Large intestine (tissue), 3 donors: ENCODE measurements at regions not wholly inside any gene's neighbourhood (a gene's known extent, or its start where the extent isn't known, plus 50 kb on each side); places are given as distances from the start of the nearest gene placed in this dataset.

Experiments used
- DNase-seq, 2 donors: peaks; one replicate each; pipeline versions ENCODE4 v3.0.0 to v3.0.0-alpha.2; 2013
- H3K27ac ChIP-seq: one replicate; pipeline ENCODE4 v1.5.1; 2013; ENCODE audit warnings: low read length
- H3K27me3 ChIP-seq: 2 replicates; pipeline ENCODE4 v1.6.1; 2013; ENCODE audit warnings: low read length; ENCODE audit not compliant: control insufficient read depth, insufficient read depth
- H3K36me3 ChIP-seq: 2 replicates; pipeline ENCODE4 v1.6.1; 2013; ENCODE audit warnings: low read length; ENCODE audit not compliant: control insufficient read depth, insufficient read depth
- H3K4me1 ChIP-seq: one replicate; pipeline ENCODE4 v1.6.1; 2013; ENCODE audit warnings: low read length; ENCODE audit not compliant: control insufficient read depth, insufficient read depth
- H3K4me3 ChIP-seq: one replicate; pipeline ENCODE4 v1.5.1; 2013; ENCODE audit warnings: low read length
- H3K9me3 ChIP-seq: one replicate; pipeline ENCODE4 v1.6.1; 2013; ENCODE audit warnings: mild to moderate bottlenecking, low read depth, low read length, moderate library complexity; ENCODE audit not compliant: control insufficient read depth
- WGBS: methylation state at CpG from one replicate; pipeline ENCODE4 v1.1.5; 2013; ENCODE audit warnings: low lambda C conversion rate; ENCODE audit not compliant: insufficient coverage; 5-methylcytosine and 5-hydroxymethylcytosine counted together

GRCh38 chr13:47146136-47146535 is 249.3 kb upstream of the HTR2A start:
- no peaks in the 10 kb centered on the region for H3K27me3 ChIP-seq
- no peak overlapping the region for H3K27ac ChIP-seq
- no peaks in the 10 kb centered on the region for H3K9me3 ChIP-seq
- H3K4me1 ChIP-seq = no peaks in the 10 kb centered on the region
- H3K4me3 ChIP-seq = no peak overlapping the region
- H3K36me3 ChIP-seq = no peaks in the 10 kb centered on the region
- no peak for DNase-seq

GRCh38 chr13:47144782-47145181 is 247.9 kb upstream of the HTR2A start:
- no CpG with 5 or more reads among the region's 1 CpG for WGBS
- Histone ChIP-seq H3K36me3 (no peaks in the 10 kb centered on the region), H3K4me3 (no peak overlapping the region), H3K27me3 (no peaks in the 10 kb centered on the region), H3K27ac (no peak overlapping the region), H3K4me1 (no peaks in the 10 kb centered on the region), H3K9me3 (no peaks in the 10 kb centered on the region)
- DNase-seq = no peak

DNA sequence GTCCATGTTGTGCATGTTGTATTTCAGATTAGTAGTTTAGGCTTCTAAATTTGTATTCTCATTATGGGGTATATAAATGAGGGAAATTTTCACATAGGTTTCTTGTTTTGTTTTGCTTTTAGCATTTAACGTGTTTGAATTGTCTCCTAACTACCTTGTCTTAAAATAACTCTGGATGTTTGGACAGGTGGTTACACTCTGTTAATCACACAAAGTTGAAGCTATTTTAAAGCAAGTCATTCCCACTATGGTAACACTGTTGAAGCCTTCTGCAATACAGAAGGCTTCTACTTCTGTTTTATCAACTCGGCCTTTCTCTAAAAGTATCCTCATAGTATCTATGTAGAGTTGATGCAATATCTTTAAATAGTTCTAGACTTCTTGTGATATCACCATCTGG is 245.3 kb upstream of the HTR2A start:
- Histone ChIP-seq H3K36me3 (no peaks in the 10 kb centered on the region), H3K27ac (no peak overlapping the region), H3K4me3 (no peak overlapping the region), H3K9me3 (no peaks in the 10 kb centered on the region), H3K27me3 (no peaks in the 10 kb centered on the region), H3K4me1 (no peaks in the 10 kb centered on the region)
- 75% methylated on average over 1 of the region's 2 CpGs for WGBS
- DNase-seq = no peak

- no CpG with 5 or more reads among the region's 2 CpGs for WGBS
- no peak overlapping the region for H3K4me3 ChIP-seq
- H3K27ac ChIP-seq = no peak overlapping the region
- H3K9me3 ChIP-seq = no peaks in the 10 kb centered on the region
- no peak for DNase-seq
- no peaks in the 10 kb centered on the region for H3K36me3 ChIP-seq
- H3K27me3 ChIP-seq = no peaks in the 10 kb centered on the region
- H3K4me1 ChIP-seq = no peaks in the 10 kb centered on the region
Observed at GRCh38 chr13:47139519-47139918, 242.7 kb upstream of the HTR2A start.

DNA sequence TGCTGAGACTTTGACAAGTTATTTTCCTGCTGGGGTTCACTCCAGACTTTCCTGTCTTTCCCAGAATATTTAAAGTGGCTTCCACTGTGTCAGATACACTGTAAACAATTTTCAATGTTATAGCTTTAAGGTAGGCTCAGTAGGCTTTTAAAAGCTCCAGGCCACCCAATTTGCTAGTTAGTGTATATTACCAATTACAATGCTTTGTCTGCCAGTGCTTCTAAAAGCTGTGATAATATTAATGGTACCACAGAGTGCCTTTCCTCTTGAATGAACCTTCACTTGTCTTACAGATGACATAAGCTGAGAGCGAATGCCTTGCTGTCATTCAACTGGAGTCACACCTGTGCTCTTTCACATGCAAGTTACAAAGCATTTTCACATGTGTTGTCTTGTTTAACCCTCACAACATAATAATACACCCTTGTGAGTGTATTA is 239.7 kb upstream of the HTR2A start:
- no peaks in the 10 kb centered on the region for H3K4me1 ChIP-seq
- no peaks in the 10 kb centered on the region for H3K27me3 ChIP-seq
- H3K4me3 ChIP-seq = no peak overlapping the region
- no peak overlapping the region for H3K27ac ChIP-seq
- no peaks in the 10 kb centered on the region for H3K36me3 ChIP-seq
- WGBS = no CpG with 5 or more reads among the region's 1 CpG
- no peak for DNase-seq
- H3K9me3 ChIP-seq = no peaks in the 10 kb centered on the region

DNA sequence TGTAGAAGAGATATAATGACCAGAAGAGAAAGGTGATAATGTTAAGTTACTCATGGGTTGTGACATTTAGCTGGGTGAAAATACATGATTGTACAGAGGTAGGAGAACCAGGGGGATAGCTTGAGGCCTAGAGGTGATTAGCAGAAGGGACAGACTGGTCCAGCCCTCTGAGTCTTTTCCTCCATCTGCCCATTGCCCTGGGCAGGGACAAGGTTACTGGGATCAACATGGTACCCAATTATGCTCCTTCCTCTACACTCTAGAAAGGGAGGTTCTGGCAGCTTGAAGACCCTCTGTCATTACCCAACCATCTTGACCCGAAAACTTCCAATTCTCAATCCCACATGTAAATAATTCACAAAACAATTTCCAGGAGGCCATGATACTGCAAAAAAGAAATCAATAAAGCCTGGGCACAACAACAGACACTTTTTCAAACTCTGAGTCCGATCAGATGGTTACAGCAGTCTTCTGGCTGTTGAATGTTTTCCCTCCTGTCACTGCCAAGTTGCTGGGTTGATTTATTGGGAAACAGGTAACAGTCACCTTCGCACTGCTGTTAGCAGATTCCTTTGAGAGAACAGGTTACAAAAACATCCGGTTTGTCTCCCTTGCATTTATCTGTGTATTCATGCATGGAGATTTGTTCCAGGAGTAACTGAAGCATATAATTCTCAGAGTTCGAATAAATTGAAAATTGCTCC is 239.1 kb upstream of the HTR2A start:
- no CpG with 5 or more reads among the region's 5 CpGs for WGBS

DNA sequence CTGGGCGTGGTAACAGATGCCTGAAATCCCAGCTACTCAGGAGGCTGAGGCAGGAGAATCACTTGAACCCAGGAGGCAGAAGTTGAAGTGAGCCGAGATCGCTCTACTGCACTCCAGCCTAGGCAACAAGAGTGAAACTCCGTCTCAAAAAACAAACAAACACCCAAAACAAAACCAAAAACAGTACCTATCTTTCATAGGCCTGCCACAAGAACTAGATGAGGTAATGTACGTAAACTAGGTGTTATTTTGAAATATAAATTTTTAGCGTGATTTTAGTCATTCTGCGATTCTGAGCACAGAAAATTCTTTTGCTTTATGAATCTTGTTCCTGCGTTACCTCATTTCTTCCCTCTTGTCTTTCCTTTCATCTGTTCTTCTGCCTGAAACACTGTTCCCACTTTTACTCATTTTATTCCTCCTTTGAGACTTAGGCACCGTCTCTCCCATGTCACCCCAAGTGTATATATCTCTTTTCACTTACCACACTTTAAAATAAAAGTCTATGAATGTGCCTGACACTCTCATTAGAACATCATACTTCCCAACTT is 238.2 kb upstream of the HTR2A start:
- DNase-seq = no peak
- Histone ChIP-seq H3K4me3 (no peak overlapping the region), H3K4me1 (no peaks in the 10 kb centered on the region), H3K9me3 (no peaks in the 10 kb centered on the region), H3K36me3 (no peaks in the 10 kb centered on the region), H3K27ac (no peak overlapping the region), H3K27me3 (no peaks in the 10 kb centered on the region)
- WGBS = 98% methylated on average over 5 of the region's 9 CpGs

More for the DNA sequence above, 239.1 kb upstream of the HTR2A start:
- Histone ChIP-seq H3K27ac (no peak overlapping the region), H3K27me3 (no peaks in the 10 kb centered on the region), H3K9me3 (no peaks in the 10 kb centered on the region), H3K36me3 (no peaks in the 10 kb centered on the region), H3K4me1 (no peaks in the 10 kb centered on the region), H3K4me3 (no peak overlapping the region)
- DNase-seq = no peak

DNA sequence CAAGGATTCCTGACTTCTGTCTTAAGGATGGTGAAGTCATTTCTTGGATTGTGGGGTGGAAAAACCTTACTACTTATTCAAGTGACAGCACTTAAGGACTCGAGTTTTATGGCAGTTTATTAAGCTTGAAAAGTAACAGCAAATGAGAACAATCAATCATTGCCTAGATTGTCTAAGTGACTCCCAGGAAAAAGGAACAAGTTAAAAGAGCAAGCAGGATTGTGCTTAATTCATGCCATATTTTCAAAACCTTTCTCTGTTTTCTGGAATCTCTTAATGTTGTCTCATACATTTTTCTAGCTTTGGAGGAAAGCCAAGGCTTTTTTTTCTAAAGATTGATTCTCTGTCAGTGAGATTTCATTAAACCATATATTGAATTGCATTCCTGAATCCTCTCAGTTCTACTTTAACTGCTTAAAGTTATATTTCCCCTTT is 236.2 kb upstream of the HTR2A start:
- H3K9me3 ChIP-seq = no peaks in the 10 kb centered on the region
- no peak overlapping the region for H3K27ac ChIP-seq
- H3K4me1 ChIP-seq = no peaks in the 10 kb centered on the region
- no peak for DNase-seq
- no peak overlapping the region for H3K4me3 ChIP-seq
- no peaks in the 10 kb centered on the region for H3K36me3 ChIP-seq
- no CpG with 5 or more reads among the region's 1 CpG for WGBS
- H3K27me3 ChIP-seq = no peaks in the 10 kb centered on the region

GRCh38 chr13:47129461-47129860 is 232.6 kb upstream of the HTR2A start:
- Histone ChIP-seq H3K36me3 (no peaks in the 10 kb centered on the region), H3K4me1 (no peaks in the 10 kb centered on the region), H3K4me3 (no peak overlapping the region), H3K27ac (no peak overlapping the region), H3K9me3 (no peaks in the 10 kb centered on the region), H3K27me3 (no peaks in the 10 kb centered on the region)
- no peak for DNase-seq
- WGBS = 100% methylated on average over 1 of the region's 2 CpGs

GRCh38 chr13:47126432-47126831 is 229.6 kb upstream of the HTR2A start:
- Histone ChIP-seq H3K36me3 (no peaks in the 10 kb centered on the region), H3K4me3 (no peak overlapping the region), H3K27me3 (no peaks in the 10 kb centered on the region), H3K27ac (no peak overlapping the region), H3K4me1 (no peaks in the 10 kb centered on the region), H3K9me3 (no peaks in the 10 kb centered on the region)
- no CpG with 5 or more reads among the region's 2 CpGs for WGBS
- no peak for DNase-seq
